Stimulated activated memory B cell treated with anti-CD40 and anti-IgM and Interleukin-4, amounts not matched to agents 10 μg/mL and 1 μg/mL and 100 μg/mL, for 72 hours (primary cell): ENCODE measurements at regions not wholly inside any gene's neighbourhood (a gene's known extent, or its start where the extent isn't known, plus 50 kb on each side); places are given as distances from the start of the nearest gene placed in this dataset.
A peak's percentile ranks its signal among the peaks of the same experiment; 100 is the strongest.
"Not testable (repeated sequence)": the region's sequence is repeated elsewhere in the genome, so short reads cannot be mapped to it uniquely, and the experiment has no call there.

Experiments used
- ATAC-seq: fragments of 150-1000 bp; cut with Tn5 transposase; 2 replicates; pipeline ENCODE4 v1.10.0; 2021
- H3K27ac Mint-ChIP-seq: one replicate; pipeline ENCODE4 v1.8.0; 2022; ENCODE audit warnings: mild to moderate bottlenecking, mixed read lengths
- H3K27me3 Mint-ChIP-seq: one replicate; pipeline ENCODE4 v1.8.0; 2022; ENCODE audit warnings: mixed read lengths
- H3K36me3 Mint-ChIP-seq: one replicate; pipeline ENCODE4 v1.8.0; 2022; ENCODE audit warnings: mixed read lengths
- H3K4me1 Mint-ChIP-seq: one replicate; pipeline ENCODE4 v1.8.0; 2022; ENCODE audit warnings: mixed read lengths
- H3K4me3 Mint-ChIP-seq: one replicate; pipeline ENCODE4 v1.8.0; 2022; ENCODE audit warnings: mild to moderate bottlenecking, moderate library complexity, mixed read lengths
- H3K9me3 Mint-ChIP-seq: one replicate; pipeline ENCODE4 v1.8.0; 2022; ENCODE audit warnings: mixed read lengths

DNA sequence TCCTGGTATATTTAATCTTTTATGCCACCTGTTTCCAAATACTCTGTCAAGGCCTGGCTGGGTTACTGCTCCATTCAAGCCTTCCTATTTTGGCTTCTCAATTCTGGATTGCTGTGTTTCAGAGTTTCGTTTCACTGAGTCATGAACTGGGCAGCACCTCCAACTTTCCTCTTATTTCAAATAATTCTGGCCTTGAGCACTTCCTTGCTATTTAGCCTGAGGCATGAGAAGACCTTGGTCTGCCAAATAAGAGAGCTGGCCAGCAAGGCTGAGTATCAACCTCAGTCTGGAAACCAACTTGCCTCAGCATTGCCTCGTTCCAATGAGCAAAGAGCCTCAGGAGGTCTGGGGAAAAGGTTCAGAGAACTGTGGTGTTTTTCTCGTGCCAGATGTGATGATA, 66.6 kb downstream of the TNFAIP3 start:
- H3K27ac Mint-ChIP-seq, result no peak overlapping the region
- no peak overlapping the region for H3K4me3 Mint-ChIP-seq
- H3K27me3 Mint-ChIP-seq, result no peaks in the 10 kb centered on the region
- H3K36me3 Mint-ChIP-seq, result peaks cover 9% of the 10 kb centered on the region
- ATAC-seq, result no peak
- peaks cover 3% of the 10 kb centered on the region for H3K9me3 Mint-ChIP-seq
- peaks cover 34% of the 10 kb centered on the region for H3K4me1 Mint-ChIP-seq

DNA sequence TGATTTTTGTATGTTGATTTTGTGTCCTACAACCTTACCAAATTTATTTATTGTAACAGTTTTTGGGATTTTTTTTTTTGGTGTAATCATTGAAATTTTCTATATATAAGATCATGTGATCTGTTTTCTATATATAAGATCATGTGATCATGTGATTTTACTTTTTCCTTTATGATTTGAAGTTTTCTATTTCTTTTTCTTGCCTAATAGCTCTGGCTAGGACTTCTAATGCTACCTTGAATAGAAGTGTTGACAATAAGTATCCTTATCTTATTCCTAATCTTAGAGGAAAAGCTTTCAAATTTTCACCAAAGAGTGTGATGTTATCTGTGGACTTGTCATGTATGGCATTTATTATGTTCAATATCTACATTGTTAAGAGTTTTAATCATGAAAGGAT, 69.7 kb downstream of the TNFAIP3 start:
- Mint-ChIP-seq H3K4me3 (no peak overlapping the region), H3K4me1 (peaks cover 38% of the 10 kb centered on the region), H3K27ac (no peak overlapping the region), H3K27me3 (no peaks in the 10 kb centered on the region), H3K9me3 (peaks cover 3% of the 10 kb centered on the region), H3K36me3 (peaks cover 13% of the 10 kb centered on the region)
- no peak for ATAC-seq

DNA sequence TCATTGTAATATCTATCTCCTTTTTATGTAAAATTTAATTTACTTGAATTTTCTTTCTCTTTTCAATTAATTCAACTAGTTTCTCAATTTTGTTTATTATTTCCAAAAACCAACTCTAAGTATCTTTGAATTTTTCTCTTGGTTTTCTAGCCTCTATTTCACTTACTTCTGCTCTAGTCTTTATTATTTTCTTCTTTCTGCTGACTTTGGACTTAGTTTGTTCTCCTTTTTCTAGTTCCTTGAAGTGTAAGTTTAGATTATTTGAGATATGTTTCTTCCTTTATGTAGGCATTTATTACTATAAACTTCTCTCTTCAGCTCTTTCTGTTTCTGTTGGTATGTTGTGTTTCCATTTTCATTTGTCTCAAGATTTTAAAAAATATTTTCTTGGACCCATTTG, 70.8 kb downstream of the TNFAIP3 start:
- peaks cover 30% of the 10 kb centered on the region for H3K4me1 Mint-ChIP-seq
- no peak overlapping the region for H3K4me3 Mint-ChIP-seq
- H3K27ac Mint-ChIP-seq, result no peak overlapping the region
- peaks cover 3% of the 10 kb centered on the region for H3K9me3 Mint-ChIP-seq
- peaks cover 13% of the 10 kb centered on the region for H3K36me3 Mint-ChIP-seq
- no peak for ATAC-seq
- no peaks in the 10 kb centered on the region for H3K27me3 Mint-ChIP-seq

DNA sequence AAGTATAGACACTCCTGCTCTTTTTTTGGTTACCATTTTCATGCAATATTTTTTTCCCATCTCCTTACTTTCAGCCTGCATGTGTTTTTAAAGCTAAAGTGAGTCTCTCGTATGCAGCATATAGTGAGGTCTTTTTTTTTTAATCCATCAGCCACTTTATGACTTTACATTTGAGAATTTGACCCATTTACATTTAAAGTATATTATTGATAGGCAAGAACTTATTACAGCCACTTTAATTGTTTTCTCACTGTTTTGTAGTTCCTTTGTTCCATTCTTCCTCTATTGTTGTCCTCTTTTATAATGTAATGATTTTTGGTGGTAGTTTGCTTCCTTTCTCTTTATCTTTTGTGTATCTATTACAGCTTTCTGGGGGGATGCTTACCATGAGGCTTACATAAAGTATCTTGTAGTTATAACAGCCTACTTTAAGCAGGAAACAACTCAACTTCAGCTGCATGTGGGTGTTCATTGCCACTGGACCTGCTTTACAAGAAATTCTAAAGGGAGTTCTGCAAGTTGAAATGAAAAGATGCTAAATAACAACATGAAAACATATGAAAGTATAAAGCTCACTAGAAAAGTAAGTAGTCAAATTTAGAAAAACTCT, 71.8 kb downstream of the TNFAIP3 start:
- H3K27me3 Mint-ChIP-seq, result no peaks in the 10 kb centered on the region
- peaks cover 30% of the 10 kb centered on the region for H3K4me1 Mint-ChIP-seq
- no peak overlapping the region for H3K4me3 Mint-ChIP-seq
- H3K9me3 Mint-ChIP-seq, result peaks cover 3% of the 10 kb centered on the region
- no peak for ATAC-seq
- H3K27ac Mint-ChIP-seq, result peak overlapping the region; percentile 80
- peaks cover 13% of the 10 kb centered on the region for H3K36me3 Mint-ChIP-seq

GRCh38 chr6:137941995-137942394, 74.9 kb downstream of the TNFAIP3 start:
- Mint-ChIP-seq H3K27ac (no peak overlapping the region), H3K9me3 (peaks cover 3% of the 10 kb centered on the region), H3K4me1 (peaks cover 53% of the 10 kb centered on the region), H3K36me3 (peaks cover 13% of the 10 kb centered on the region), H3K27me3 (no peaks in the 10 kb centered on the region), H3K4me3 (no peak overlapping the region)
- ATAC-seq, result no peak

DNA sequence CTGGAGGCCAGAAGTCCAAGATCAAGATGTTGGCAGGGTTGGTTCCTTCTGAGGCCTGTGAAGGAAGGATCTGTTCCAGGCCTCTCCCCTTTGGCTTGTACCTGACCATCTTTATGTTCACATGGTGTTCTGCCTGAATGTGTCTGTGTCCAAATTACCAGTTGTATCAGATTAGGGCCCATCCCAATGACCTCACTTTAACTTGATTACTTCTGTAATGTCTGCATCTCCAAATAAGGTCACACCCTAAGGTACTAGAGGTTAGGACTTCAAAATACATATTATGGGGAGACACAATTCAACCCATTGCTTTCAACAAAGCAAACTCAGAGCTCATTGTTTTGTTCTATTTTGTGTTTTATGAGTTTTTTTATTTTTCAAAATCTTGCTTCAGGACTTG, 75.7 kb downstream of the TNFAIP3 start:
- Mint-ChIP-seq H3K27me3 (no peaks in the 10 kb centered on the region), H3K4me1 (peaks cover 55% of the 10 kb centered on the region), H3K36me3 (peaks cover 11% of the 10 kb centered on the region), H3K9me3 (peaks cover 3% of the 10 kb centered on the region), H3K4me3 (no peak overlapping the region), H3K27ac (peak overlapping the region; percentile 50)
- ATAC-seq, result no peak

- peak; percentile 44 for ATAC-seq
- not testable (repeated sequence) for H3K9me3 Mint-ChIP-seq, H3K27me3 Mint-ChIP-seq, H3K36me3 Mint-ChIP-seq
- H3K27ac Mint-ChIP-seq, result peak overlapping the region; percentile 1
- H3K4me3 Mint-ChIP-seq, result peak overlapping the region; percentile 33
- H3K4me1 Mint-ChIP-seq, result peaks cover 55% of the 10 kb centered on the region
Measured at GRCh38 chr6:137944381-137944780, 77.3 kb downstream of the TNFAIP3 start.

GRCh38 chr6:137944793-137945498, 77.9 kb downstream of the TNFAIP3 start:
- Mint-ChIP-seq H3K4me3 (peak overlapping the region; percentile 33), H3K4me1 (peaks cover 55% of the 10 kb centered on the region), H3K27me3 (no peaks in the 10 kb centered on the region), H3K27ac (peak overlapping the region; percentile 1), H3K9me3 (no peaks in the 10 kb centered on the region), H3K36me3 (no peaks in the 10 kb centered on the region)
- peak; percentile 62 for ATAC-seq

DNA sequence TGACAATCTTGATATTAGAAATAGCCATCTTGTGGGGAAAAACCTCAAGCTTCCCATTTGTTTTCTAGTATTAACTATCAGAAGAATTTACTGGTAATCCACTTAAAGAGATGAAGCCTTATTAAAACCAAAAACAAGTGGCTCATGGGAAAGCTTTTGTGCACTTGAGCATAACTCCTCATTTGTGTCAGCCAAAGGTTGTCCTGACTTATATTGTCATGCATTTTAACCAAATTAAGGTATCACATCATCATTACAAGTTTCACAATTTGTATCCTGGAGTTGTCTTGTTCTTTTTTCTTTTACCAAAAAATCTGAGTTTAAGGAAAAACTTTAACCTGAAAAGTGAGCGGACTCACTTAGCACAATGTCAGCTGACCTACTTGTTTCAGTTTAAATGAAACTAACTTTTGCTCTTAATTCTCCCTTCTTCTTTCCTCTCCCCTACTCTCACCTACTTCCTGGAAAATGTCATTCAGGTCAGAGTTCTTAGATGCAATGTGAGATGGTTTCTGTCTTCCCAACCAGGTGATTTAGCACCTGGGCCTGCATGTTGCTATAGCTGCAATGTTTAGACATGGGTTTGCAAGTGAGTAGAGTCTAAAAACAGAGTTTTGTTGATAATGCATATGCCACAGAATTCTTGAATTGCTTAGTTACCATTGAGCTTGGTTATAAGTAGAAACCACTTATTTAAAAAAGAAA, 82.8 kb downstream of the TNFAIP3 start:
- Mint-ChIP-seq H3K4me1 (peaks cover 52% of the 10 kb centered on the region), H3K27me3 (no peaks in the 10 kb centered on the region), H3K36me3 (no peaks in the 10 kb centered on the region), H3K27ac (peak overlapping the region; percentile 40), H3K4me3 (peak overlapping the region; percentile 48), H3K9me3 (no peaks in the 10 kb centered on the region)
- peak; percentile 63 for ATAC-seq

DNA sequence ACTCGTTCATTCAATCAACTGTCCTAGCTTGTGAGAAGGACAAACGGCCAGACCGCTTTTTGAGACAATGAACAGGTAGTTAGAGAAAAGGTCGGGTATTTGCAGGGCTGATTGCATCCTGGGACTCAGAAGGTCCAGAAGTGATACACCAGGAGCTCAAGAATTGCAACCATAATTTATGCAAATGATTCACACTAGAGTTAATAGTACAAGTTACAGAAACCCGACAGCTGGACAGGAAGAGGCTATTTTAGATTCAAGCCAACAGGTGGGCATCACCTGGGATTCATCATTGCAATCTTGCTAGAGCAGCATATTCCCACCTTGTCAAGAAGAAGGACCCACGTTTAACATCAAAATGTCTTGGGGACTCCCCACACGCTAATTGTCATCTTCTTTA, 83.5 kb downstream of the TNFAIP3 start:
- H3K9me3 Mint-ChIP-seq, result no peaks in the 10 kb centered on the region

DNA sequence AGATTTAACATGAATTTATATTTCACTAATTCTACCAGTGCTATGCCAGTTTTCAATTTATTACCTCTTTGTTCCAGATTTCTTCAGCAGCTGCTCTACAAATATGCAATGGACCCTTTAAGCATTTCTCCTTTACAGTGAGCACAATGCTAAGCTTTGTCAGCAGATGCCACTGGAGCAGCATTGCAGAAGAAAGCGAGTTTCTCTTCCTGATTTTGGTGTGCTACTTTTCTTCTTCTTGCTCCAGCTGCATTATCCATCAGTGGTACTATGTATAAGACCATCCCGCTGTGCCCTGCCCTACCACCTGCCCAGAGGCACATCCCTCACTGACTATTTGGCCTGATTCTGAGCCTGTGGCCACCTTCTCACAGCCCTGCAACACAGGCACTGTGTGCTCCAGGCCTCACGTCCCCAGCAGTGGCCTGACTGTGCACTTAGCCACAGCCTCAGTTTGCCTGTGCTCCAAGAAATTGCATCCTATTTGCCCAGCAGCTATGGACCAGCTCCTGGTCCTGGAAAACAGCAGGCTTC, 84.1 kb downstream of the TNFAIP3 start:
- Mint-ChIP-seq H3K27ac (no peak overlapping the region), H3K9me3 (no peaks in the 10 kb centered on the region), H3K27me3 (no peaks in the 10 kb centered on the region), H3K36me3 (no peaks in the 10 kb centered on the region), H3K4me3 (no peak overlapping the region), H3K4me1 (peaks cover 40% of the 10 kb centered on the region)
- peak; percentile 80 for ATAC-seq

More for the DNA sequence above, 83.5 kb downstream of the TNFAIP3 start:
- no peaks in the 10 kb centered on the region for H3K36me3 Mint-ChIP-seq
- no peak overlapping the region for H3K27ac Mint-ChIP-seq
- no peaks in the 10 kb centered on the region for H3K27me3 Mint-ChIP-seq
- peaks cover 45% of the 10 kb centered on the region for H3K4me1 Mint-ChIP-seq
- H3K4me3 Mint-ChIP-seq, result no peak overlapping the region
- ATAC-seq, result no peak

DNA sequence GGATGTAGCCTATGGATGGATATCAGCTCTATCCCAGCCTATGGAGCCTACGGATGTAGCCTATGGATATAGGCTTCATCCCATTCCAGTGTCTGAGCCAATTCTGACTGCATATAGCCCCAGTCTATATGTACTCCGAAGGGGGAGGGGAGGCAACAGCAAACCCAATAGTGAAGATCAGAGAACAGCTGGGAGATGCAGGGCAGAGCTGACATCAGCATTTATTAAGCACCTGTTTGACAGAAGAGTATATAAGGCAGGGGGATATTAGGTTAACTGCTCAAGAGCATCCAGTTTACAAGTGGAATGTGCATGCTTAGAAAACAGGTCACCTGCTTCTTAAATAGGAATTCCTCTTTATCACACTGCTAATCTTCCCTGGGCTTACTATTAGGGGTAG, 85.2 kb downstream of the TNFAIP3 start:
- ATAC-seq, result no peak
- Mint-ChIP-seq H3K4me3 (no peak overlapping the region), H3K27ac (no peak overlapping the region), H3K36me3 (no peaks in the 10 kb centered on the region), H3K9me3 (no peaks in the 10 kb centered on the region), H3K4me1 (peaks cover 33% of the 10 kb centered on the region), H3K27me3 (no peaks in the 10 kb centered on the region)

DNA sequence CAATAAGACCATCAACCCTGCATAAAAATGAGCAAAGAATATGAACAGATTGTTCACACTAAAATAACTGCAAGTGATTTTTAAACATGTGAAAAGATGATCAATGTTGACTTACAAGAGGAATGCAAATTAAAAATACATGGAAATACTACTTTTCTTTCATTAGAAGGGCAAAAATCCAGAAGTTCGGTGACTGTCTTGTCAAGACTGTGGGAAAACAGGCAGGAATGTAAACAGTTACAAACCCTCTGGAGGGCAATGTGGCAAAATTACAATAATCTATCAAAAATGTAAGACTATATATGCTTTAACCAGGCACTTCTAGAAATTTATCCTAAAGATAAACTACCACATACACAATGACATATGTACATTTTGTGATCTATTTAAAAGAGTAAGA, 86.7 kb downstream of the TNFAIP3 start:
- Mint-ChIP-seq H3K27me3 (no peaks in the 10 kb centered on the region), H3K27ac (no peak overlapping the region), H3K9me3 (no peaks in the 10 kb centered on the region), H3K36me3 (no peaks in the 10 kb centered on the region), H3K4me3 (no peak overlapping the region), H3K4me1 (peaks cover 27% of the 10 kb centered on the region)
- no peak for ATAC-seq

DNA sequence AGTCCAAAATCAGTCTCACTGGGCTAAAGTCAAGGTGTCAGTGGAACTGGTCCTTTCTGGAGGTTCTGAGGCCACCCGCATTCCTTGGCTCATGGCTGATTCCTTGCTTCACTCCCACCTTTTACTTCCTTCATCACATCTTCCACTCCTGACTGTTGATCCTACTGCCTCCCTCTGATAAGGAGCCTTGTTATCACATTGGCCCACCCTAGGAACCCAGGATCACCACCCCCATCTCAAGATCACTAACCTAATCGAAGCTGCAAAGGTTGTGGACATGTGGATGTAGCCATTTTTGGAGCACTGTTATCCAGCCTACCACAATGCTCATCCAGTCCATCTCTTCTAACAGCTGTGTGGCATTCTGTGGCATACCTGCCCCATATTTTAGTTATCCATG, 87.2 kb downstream of the TNFAIP3 start:
- Mint-ChIP-seq H3K4me1 (peaks cover 22% of the 10 kb centered on the region), H3K9me3 (no peaks in the 10 kb centered on the region), H3K4me3 (no peak overlapping the region), H3K27me3 (no peaks in the 10 kb centered on the region), H3K36me3 (no peaks in the 10 kb centered on the region), H3K27ac (no peak overlapping the region)
- ATAC-seq, result no peak

DNA sequence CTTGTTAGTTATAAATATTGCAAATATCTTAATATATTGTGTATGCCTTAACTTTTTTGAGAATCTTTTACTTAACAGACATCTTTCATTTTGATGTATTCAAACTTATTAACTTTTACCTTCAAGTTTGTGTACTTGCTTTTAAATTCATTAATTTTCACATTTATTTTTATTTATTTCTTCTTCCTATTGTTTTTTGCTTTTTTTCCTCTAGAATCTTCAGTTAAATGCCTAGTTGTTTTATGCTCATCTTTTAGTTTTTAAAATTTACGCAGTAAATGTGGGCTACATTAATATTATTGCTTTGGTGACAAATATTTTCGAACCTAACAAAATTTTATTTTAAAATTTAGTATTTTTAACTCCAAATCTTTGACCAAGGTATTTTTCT, 89.0 kb downstream of the TNFAIP3 start:
- Mint-ChIP-seq H3K4me1 (peaks cover 6% of the 10 kb centered on the region), H3K27ac (no peak overlapping the region), H3K27me3 (no peaks in the 10 kb centered on the region), H3K4me3 (no peak overlapping the region), H3K36me3 (no peaks in the 10 kb centered on the region), H3K9me3 (no peaks in the 10 kb centered on the region)
- ATAC-seq, result no peak

DNA sequence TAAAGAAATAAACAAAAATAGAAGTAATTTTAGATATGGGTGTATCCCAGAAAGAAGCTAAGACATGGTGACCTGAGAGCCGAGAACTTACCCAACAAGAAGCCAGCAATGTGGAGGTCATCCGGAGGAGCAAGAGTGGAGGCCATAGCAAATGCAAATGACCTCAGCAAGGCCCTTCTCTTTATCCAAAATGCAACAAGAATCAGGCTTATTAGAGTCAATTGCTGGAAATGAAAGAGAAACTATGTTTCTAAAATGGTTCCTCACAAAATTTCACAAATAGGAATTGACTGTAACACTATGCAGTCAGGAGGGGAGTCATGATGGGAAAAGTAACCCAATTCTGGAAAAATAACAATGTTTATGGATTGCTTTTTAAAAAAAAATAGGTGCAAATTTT, 90.4 kb downstream of the TNFAIP3 start:
- ATAC-seq, result no peak
- H3K27me3 Mint-ChIP-seq, result no peaks in the 10 kb centered on the region
- no peaks in the 10 kb centered on the region for H3K36me3 Mint-ChIP-seq
- H3K4me3 Mint-ChIP-seq, result no peak overlapping the region
- H3K4me1 Mint-ChIP-seq, result no peaks in the 10 kb centered on the region
- H3K27ac Mint-ChIP-seq, result no peak overlapping the region
- H3K9me3 Mint-ChIP-seq, result no peaks in the 10 kb centered on the region
